Cardiac muscle cell (in vitro differentiated cells and primary cell): ENCODE measurements at regions not wholly inside any gene's neighbourhood (a gene's known extent, or its start where the extent isn't known, plus 50 kb on each side); places are given as distances from the start of the nearest gene placed in this dataset.

ENCODE experiments used
- DNase-seq, 2 donors: peaks; one replicate each; pipeline versions ENCODE4 v3.0.0 to v3.0.0-alpha.2; 2010 to 2017; ENCODE audit warnings: low read depth in 1 of 2, low spot score in 1 of 2
- H3K27ac ChIP-seq: fragments of 200-600 bp; sonication (generic); 2 replicates; pipeline ENCODE4 v1.5.1; 2016
- H3K27me3 ChIP-seq: fragments of 200-600 bp; sonication (generic); 2 replicates; pipeline ENCODE4 v1.6.0; 2016; ENCODE audit warnings: control low read depth
- H3K36me3 ChIP-seq: fragments of 200-600 bp; sonication (generic); 2 replicates; pipeline ENCODE4 v1.5.1; 2016; ENCODE audit warnings: control low read depth
- H3K4me1 ChIP-seq: fragments of 200-600 bp; sonication (generic); 2 replicates; pipeline ENCODE4 v1.8.1; 2017; ENCODE audit warnings: low read depth, mild to moderate bottlenecking, mixed run types
- H3K4me3 ChIP-seq: fragments of 200-600 bp; sonication (generic); 2 replicates; pipeline ENCODE4 v1.5.1; 2016; ENCODE audit warnings: mild to moderate bottlenecking
- H3K9me3 ChIP-seq: fragments of 200-600 bp; sonication (generic); 2 replicates; pipeline ENCODE4 v1.5.1; 2017; ENCODE audit warnings: low read depth, mild to moderate bottlenecking, control low read depth
- CTCF ChIP-seq: IDR thresholded peaks from 2 replicates; pipeline ENCODE4 v1.5.1; 2012; ENCODE audit warnings: low read depth, mild to moderate bottlenecking, low read length

DNA sequence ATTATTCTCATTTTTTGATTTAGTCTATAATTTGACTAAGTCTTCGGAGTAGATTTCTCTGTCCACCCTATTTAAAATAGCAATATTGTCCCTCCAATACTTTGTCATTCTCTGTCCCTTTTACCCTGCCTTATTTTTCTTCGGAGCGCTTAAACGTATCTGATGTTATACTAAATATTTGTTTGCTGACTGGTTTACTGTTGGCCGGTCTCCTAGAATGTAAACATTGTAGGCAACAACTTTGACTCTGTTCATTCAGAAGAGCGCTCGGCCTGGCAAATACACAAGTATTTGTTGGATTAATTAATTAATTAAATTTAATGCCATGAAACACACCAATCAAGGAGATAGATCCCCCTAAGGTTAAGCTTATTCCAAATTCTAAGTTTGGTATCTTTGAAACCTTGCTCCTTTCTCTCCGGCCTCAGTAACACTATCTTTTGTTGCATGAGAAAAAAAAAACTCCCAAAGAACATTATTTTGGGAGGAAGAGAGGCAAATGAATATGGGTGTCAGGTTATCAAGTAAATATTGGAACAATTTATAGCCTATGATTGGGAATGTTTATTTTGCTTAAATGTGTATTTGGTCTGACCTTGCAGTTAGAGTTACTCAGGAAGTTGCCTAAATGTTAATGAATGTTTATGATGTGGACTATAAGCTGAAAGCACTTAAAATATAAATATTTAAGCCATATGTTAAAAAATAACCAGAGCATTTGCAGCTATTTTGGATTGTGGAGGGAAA lies 231.1 kb downstream of the SOX4 start:
- H3K4me1 ChIP-seq: peaks cover 6% of the 10 kb centered on the region
- no peak overlapping the region for H3K27ac ChIP-seq

GRCh38 chr6:21826023-21826422 lies 232.5 kb downstream of the SOX4 start:
- Histone ChIP-seq H3K4me1 (peaks cover 6% of the 10 kb centered on the region), H3K9me3 (no peaks in the 10 kb centered on the region), H3K36me3 (no peaks in the 10 kb centered on the region), H3K4me3 (no peak overlapping the region), H3K27me3 (no peaks in the 10 kb centered on the region), H3K27ac (no peak overlapping the region)
- peak in 1 of 2 donors; percentile 30 for DNase-seq
- TF ChIP-seq CTCF: no peak

More for the DNA sequence above, 231.1 kb downstream of the SOX4 start:
- Histone ChIP-seq H3K27me3 (no peaks in the 10 kb centered on the region), H3K36me3 (no peaks in the 10 kb centered on the region), H3K4me3 (no peak overlapping the region), H3K9me3 (no peaks in the 10 kb centered on the region)
- no peak for TF ChIP-seq CTCF
- DNase-seq: no peak

GRCh38 chr6:21826904-21827303 lies 233.4 kb downstream of the SOX4 start:
- no peak overlapping the region for H3K4me3 ChIP-seq
- no peak for TF ChIP-seq CTCF
- H3K27me3 ChIP-seq: no peaks in the 10 kb centered on the region
- DNase-seq: no peak
- H3K4me1 ChIP-seq: peaks cover 6% of the 10 kb centered on the region
- H3K27ac ChIP-seq: no peak overlapping the region
- H3K36me3 ChIP-seq: no peaks in the 10 kb centered on the region
- H3K9me3 ChIP-seq: no peaks in the 10 kb centered on the region

- H3K27me3 ChIP-seq: no peaks in the 10 kb centered on the region
- DNase-seq: no peak
- no peak overlapping the region for H3K4me3 ChIP-seq
- no peak for TF ChIP-seq CTCF
- H3K9me3 ChIP-seq: no peaks in the 10 kb centered on the region
- H3K36me3 ChIP-seq: no peaks in the 10 kb centered on the region
- peaks cover 6% of the 10 kb centered on the region for H3K4me1 ChIP-seq
- no peak overlapping the region for H3K27ac ChIP-seq
Observed at GRCh38 chr6:21827425-21828202, 234.1 kb downstream of the SOX4 start.

- Histone ChIP-seq H3K4me1 (peaks cover 6% of the 10 kb centered on the region), H3K4me3 (no peak overlapping the region), H3K36me3 (no peaks in the 10 kb centered on the region), H3K27me3 (no peaks in the 10 kb centered on the region), H3K27ac (no peak overlapping the region), H3K9me3 (no peaks in the 10 kb centered on the region)
- TF ChIP-seq CTCF: no peak
- DNase-seq: no peak
Observed at GRCh38 chr6:21828704-21829103, 235.2 kb downstream of the SOX4 start.
